ENCODE measurements at regions not wholly inside any gene's neighbourhood (a gene's known extent, or its start where the extent isn't known, plus 50 kb on each side); places are given as distances from the start of the nearest gene placed in this dataset.

DNA sequence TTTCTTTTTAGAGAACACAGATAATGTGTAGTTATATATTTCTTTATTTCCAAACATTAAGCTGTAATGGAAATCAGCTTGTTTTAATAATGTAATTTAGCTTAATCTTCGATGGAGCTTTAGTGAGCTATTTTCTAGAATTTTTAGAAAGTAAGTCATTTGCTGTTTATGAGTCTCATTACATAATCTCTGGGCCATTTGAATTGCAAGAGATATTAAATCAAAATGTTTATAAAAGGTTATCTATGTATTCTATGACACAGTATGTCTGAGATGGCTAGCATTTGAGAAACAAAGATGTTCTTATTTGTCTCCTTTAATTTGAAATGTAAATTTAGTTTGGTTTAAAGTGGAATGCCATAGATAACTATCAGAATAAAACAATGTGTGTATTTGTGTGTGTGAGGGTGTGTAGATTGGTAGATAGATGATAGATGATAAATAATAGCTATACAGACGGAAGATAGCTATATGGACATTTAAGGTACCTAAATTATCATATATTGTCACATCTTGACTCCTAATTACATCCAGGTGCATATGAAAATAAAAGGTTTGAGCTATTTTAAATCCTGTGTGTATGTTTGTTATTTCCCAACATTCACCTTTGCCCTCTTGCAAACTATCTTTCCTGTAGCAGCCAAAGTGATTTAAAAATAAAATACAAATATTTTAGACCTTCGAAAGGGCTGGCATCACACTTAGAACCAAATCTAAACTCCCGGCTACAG, 478.0 kb upstream of the KLF6 start:
- no peak for DNase-seq
- Histone ChIP-seq H3K27me3 (ENCODE audit: control insufficient read depth, insufficient read depth, low read length) (no peaks in the 10 kb centered on the region), H3K36me3 (ENCODE audit: control insufficient read depth, insufficient read depth, low read length) (no peaks in the 10 kb centered on the region), H3K4me1 (ENCODE audit: control insufficient read depth, insufficient read depth, low read length) (no peaks in the 10 kb centered on the region), H3K9me3 (ENCODE audit: control insufficient read depth, insufficient read depth, low read length) (no peaks in the 10 kb centered on the region), H3K4me3 (ENCODE audit: low read length) (no peak overlapping the region), H3K27ac (ENCODE audit: low read length) (no peak overlapping the region)
- ATAC-seq: no peak
- WGBS (ENCODE audit: insufficient coverage): 94% methylated on average over 3 of the region's 4 CpGs
- intact Hi-C loops (cut with micrococcal nuclease): no loop called here
- Mint-ChIP-seq H3K4me1 (no peaks in the 10 kb centered on the region), H3K36me3 (no peaks in the 10 kb centered on the region), H3K27ac (no peak overlapping the region), H3K4me3 (no peak overlapping the region), H3K27me3 (ENCODE audit: low read depth in 2 of 2) (peaks cover 4 to 7% of the 10 kb centered on the region in 2 donors), H3K9me3 (no peaks in the 10 kb centered on the region)
- no peak for TF ChIP-seq CTCF (IDR thresholded peaks at IDR 0.05)

DNA sequence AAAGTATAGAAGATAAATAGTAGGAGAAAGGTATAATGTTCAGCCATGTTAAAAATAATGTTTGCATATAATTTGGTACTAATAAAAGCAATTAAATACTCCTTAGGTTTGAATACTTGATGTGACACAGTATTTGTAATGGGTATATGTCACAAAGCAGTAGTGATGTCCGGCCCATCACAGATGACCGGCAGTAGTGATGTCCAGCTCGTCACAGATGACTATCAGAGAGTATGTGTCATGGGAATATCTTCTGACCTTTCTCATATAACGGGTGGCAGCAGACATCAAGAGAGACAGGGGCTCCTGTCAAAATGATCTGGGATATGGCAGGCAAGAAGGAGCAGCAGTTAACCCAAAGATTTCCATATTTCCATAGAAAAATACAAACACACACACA, 477.4 kb upstream of the KLF6 start:
- ATAC-seq: no peak
- Mint-ChIP-seq H3K27me3 (ENCODE audit: low read depth in 2 of 2) (peaks cover under 1 to 3% of the 10 kb centered on the region in 2 donors), H3K9me3 (no peaks in the 10 kb centered on the region)

GRCh38 chr10:4260483-4261124, 475.6 kb upstream of the KLF6 start:
- Histone ChIP-seq H3K4me1 (ENCODE audit: control insufficient read depth, insufficient read depth, low read length) (no peaks in the 10 kb centered on the region), H3K27me3 (ENCODE audit: control insufficient read depth, insufficient read depth, low read length) (no peaks in the 10 kb centered on the region), H3K4me3 (ENCODE audit: low read length) (no peak overlapping the region), H3K27ac (ENCODE audit: low read length) (no peak overlapping the region), H3K9me3 (ENCODE audit: control insufficient read depth, insufficient read depth, low read length) (no peaks in the 10 kb centered on the region), H3K36me3 (ENCODE audit: control insufficient read depth, insufficient read depth, low read length) (no peaks in the 10 kb centered on the region)
- Mint-ChIP-seq H3K27ac (no peak overlapping the region), H3K27me3 (ENCODE audit: low read depth in 2 of 2) (peaks cover 0 to 6% of the 10 kb centered on the region in 2 donors), H3K9me3 (no peaks in the 10 kb centered on the region), H3K36me3 (no peaks in the 10 kb centered on the region), H3K4me3 (no peak overlapping the region), H3K4me1 (no peaks in the 10 kb centered on the region)
- intact Hi-C loops (cut with micrococcal nuclease): no loop called here
- DNase-seq: no peak
- WGBS (ENCODE audit: insufficient coverage): 90% methylated on average over 1 of the region's 4 CpGs
- no peak for ATAC-seq
- TF ChIP-seq CTCF (IDR thresholded peaks at IDR 0.05): no peak

More for the DNA sequence above, 477.4 kb upstream of the KLF6 start:
- Mint-ChIP-seq H3K36me3 (no peaks in the 10 kb centered on the region), H3K27ac (no peak overlapping the region), H3K4me3 (no peak overlapping the region), H3K4me1 (no peaks in the 10 kb centered on the region)
- DNase-seq: no peak
- no peaks in the 10 kb centered on the region for H3K9me3 ChIP-seq (ENCODE audit: control insufficient read depth, insufficient read depth, low read length)
- H3K36me3 ChIP-seq (ENCODE audit: control insufficient read depth, insufficient read depth, low read length): no peaks in the 10 kb centered on the region
- H3K4me3 ChIP-seq (ENCODE audit: low read length): no peak overlapping the region
- intact Hi-C loops (cut with micrococcal nuclease): no loop called here
- no peak for TF ChIP-seq CTCF (IDR thresholded peaks at IDR 0.05)
- no peak overlapping the region for H3K27ac ChIP-seq (ENCODE audit: low read length)
- no peaks in the 10 kb centered on the region for H3K4me1 ChIP-seq (ENCODE audit: control insufficient read depth, insufficient read depth, low read length)
- H3K27me3 ChIP-seq (ENCODE audit: control insufficient read depth, insufficient read depth, low read length): no peaks in the 10 kb centered on the region
- WGBS (ENCODE audit: insufficient coverage): 89% methylated on average over 4 of the region's 4 CpGs

Measured in natural killer cell (primary cell).